ENCODE measurements at regions not wholly inside any gene's neighbourhood (a gene's known extent, or its start where the extent isn't known, plus 50 kb on each side); places are given as distances from the start of the nearest gene placed in this dataset.

DNA sequence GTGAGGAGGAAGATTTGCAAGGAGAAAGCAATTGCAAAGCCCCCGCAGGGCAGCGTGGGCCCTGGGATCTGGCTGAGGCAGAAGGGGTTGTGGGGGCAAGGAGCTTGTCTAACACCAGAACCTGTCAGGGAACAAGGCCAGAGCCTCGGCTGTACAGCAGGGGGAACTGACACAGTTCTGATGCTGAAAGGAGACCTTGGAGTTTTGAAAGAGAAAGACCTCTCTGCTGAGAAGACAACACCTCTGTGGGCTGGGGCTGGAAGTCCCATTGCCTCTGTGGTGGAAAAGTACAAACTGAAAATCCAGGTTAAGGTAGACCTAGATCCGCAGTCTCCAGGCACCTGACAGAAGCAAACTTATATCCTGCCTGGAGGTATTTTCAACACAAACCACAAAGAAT lies 86.9 kb upstream of the CST7 start:
- in situ Hi-C loops (cut with MboI; ENCODE audit: low sequenced_read_pairs): no loop called here

DNA sequence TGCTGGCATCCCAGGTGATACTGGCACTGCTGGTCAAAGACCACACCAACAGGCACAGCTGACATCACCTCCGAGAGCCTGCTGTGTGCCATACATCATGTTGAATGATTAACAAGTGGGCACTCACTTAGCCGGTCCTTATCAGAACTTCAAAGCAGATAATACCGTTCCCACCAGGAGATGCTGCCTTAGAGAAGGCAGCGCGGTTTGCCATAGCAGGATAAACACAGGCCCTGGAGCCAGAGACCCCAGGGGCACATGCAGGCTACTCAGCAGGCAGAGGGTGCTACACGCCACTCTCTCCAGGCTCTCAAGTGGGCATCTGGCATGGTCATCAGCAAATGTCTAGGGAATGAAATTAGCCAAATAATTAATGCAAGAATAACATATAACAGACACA lies 86.5 kb upstream of the CST7 start:
- in situ Hi-C loops (cut with MboI; ENCODE audit: low sequenced_read_pairs): no loop called here

DNA sequence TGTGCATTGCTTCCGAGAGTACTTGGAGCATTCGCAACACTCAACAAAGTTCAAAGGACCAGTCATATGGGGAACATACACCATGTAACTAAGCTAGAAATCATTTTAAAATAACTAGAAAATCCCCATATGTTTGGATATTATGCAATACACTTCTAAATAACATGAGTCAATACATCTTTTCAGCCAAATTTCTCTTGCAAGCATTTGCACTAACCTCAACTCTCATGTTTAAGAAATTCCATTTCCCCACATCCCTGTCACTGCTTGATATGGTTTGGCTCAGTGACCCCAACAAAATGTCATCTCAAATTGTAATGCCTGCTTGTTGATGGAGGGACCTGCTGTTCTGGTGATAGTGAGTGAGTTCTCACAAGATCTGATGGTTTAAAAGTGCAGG lies 85.7 kb upstream of the CST7 start:
- in situ Hi-C loops (cut with MboI; ENCODE audit: low sequenced_read_pairs): no loop called here

DNA sequence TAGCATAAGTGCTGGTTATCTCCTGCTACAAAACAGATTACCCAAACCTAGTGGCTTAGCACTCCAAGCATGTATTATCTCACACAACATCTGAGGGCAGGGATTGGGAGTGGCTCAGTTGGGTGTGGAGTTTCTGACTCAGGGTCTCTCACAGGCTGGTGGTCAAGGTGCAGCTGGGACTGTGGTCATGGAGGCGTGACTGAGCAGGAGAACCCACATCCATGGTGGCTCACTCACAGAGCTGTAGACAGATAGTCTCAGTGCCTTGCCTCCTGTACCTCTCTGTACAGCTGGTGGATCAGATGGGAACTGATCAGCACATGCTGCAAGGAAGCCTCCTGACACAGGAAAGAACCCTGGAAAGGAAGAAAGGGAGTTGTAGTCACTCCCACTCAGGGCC lies 83.1 kb upstream of the CST7 start:
- in situ Hi-C loops (cut with MboI; ENCODE audit: low sequenced_read_pairs): no loop called here

DNA sequence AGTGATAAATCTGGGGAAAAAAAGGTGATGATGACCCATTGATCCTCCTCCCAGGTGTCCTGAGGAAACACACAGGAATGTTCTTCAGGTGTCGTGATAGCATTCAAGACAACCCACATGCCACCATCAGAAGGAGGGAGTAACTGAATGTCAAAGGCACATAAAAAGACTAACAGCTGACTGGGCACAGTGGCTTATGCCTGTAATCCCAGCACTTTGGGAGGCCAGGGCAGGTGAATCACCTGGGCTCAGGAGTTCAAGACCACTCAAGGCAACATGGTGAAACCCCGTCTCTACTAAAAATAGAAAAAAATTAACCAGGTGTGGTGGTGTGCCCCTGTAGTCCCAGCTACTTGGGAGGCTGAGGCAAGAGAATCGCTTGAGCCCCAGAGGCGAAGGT lies 82.3 kb upstream of the CST7 start:
- in situ Hi-C loops (cut with MboI; ENCODE audit: low sequenced_read_pairs): no loop called here

DNA sequence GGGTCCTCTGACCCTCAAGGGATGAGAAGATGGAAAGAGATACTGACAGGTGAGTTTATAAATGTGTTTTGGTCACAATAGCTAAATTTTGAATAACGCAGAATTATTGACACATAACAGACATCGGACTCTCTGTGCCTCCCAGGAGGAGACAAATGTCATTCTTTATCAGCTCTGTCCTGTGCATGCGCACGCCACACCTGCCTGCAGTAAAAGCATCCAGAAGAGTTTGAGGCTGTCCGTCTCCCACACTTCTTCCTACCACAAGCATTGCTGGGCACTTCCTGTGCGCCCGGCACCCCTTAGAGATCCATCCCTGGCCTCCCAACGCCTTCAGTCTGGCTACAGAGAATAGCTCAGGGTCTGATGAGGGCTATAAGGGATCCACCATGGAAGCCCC lies 81.5 kb upstream of the CST7 start:
- in situ Hi-C loops (cut with MboI; ENCODE audit: low sequenced_read_pairs): no loop called here

DNA sequence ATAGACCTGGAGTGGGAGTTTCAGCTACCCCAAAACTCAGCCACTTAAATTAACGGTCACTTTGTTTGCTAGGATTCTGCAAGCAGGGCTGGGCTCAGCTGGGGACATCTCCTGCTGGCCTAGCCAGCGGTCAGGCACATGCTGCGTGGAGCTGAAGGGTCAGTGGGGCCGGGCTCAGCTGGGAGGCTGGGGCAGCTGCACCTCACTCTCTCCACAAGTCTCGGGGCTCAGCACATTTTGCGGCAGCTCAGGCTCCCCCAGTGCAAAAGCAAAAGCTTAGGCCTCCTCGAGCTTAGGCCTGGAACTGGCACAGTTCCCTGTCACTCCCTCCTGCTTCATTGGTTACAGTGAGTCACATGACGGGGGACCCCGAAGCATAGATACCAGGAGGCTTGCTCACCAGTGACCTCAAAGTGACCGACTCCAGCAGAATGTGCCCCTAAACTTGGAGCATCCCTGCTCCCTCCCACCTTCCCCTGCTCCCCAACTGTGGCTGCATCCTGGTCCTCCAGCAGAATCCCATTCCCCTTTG lies 80.6 kb upstream of the CST7 start:
- in situ Hi-C loops (cut with MboI; ENCODE audit: low sequenced_read_pairs): no loop called here

DNA sequence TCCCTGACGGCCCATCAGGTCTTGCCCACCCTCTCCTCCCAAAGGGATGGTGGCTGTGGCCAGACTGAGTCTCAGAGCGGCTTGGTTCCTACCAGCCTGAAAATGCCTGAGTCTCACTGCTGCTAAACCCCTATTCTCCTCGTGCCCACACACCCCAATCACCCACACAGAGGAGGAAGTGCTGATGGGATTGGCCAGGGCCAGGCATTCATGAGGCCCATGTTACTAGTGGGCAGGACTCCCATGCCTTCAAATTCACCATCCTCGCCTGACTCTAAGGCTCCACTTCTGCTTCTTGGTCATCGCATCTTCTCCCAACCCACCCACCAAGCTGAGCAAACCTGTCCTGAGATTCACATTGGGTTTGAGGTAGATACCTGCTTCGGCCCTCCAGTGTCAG lies 80.1 kb upstream of the CST7 start:
- in situ Hi-C loops (cut with MboI; ENCODE audit: low sequenced_read_pairs): no loop called here

DNA sequence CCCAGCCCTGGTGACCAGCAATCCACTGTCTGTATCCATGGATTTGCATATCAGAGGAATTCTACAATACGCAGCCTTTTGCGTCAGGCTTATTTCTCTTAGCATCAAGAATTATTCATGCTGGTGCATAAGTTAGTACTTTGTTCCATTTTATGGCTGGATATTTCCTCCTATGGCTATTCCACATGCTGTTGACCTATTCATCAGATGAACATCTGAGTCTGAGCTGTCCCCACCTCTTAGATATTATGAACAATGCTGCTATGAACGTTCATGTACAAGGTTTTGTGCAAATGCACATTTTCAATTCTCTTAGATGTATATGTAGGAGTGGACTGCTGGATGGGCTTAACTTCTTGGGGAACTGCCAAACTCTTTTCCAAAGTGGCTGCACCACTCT lies 79.0 kb upstream of the CST7 start:
- in situ Hi-C loops (cut with MboI; ENCODE audit: low sequenced_read_pairs): no loop called here

DNA sequence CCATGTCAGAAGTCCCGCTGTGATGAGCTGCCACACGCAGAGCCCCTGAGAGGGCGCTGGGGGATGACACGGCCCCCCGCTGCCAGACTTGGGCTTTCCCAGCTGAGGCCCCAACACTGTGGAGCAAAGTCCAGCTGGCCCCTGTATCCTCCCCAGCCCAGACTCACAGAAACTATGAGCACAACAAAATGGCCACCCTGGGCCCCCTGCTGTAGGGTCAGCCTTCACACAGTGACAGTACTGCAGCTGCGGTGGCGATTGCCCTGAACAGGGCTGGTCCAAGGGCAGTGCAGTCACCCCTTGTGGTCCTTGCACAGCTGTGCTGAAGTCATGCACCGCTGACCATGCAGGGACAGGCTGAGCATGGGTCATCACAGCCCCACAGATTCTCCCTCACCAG lies 78.2 kb upstream of the CST7 start:
- in situ Hi-C loops (cut with MboI; ENCODE audit: low sequenced_read_pairs): no loop called here

DNA sequence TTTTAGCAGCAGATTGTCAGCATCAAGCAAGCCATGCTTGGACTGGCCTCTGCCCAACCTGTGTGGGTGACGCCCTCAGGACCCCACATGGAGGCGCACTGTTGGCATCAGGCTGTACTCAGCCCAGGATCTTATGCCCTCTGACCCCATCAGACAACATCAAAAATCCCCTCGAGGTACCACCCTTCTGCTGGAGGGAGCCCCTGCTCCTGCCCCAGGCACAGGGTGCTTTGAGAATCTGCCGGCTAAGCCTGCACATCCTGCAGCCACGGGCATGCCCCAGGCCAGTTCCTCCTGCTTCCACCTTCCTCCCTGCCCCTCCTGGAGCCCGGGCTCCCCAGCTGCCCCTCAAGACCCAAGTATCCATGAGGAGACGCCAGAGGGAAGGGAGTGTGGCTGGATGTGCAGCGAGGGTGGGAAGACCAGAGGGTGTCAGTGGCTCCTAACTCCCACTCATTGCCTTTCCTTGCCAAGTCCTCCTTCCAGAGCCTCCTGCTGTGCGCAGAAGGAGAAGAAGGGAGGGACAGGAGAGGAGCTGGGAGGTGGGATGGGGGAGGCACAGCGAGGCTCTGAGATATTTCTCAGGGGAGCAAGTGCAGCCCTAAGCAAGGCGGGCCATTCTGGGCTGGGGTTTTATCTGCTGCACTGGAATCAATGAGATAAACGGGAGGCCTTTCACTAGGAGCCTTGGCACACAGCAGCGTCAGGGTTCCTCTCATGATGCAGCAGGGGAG lies 77.4 kb upstream of the CST7 start:
- in situ Hi-C loops (cut with MboI; ENCODE audit: low sequenced_read_pairs): no loop called here

DNA sequence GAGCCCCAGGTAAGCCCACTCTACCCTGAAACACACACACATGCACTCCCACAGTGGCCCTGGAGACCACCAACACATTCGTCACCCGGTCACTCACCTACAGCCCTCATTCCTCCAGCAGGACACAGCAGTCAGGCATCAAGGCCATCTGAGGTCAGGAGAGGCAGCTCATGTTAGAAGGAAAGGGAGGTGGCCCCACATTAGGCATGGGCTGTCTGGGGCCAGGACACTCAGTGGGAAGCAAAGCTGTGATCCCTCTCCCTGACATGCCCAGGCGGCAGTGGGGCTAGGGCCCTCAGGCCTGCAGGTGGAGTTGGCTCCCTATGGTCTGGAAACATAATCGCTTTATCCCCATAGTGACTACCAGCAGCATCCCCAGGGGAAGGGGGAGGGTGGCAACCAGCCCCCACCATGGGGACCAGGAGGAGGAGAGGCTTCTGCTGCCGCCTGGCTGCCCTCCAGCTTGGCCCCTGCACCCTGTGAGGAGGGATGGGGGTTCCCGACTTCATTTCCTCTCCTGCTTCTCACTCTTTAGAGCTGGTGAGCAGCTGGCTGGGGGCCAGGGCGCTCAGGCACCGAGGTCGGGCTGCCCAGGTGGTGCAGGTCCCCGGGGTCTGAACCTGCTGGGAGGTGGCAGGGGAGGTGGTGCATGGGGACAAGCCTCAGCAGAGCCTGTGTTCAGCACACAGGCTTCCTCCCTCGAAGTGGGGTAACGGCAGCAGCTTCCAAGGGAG lies 76.6 kb upstream of the CST7 start:
- in situ Hi-C loops (cut with MboI; ENCODE audit: low sequenced_read_pairs): no loop called here

DNA sequence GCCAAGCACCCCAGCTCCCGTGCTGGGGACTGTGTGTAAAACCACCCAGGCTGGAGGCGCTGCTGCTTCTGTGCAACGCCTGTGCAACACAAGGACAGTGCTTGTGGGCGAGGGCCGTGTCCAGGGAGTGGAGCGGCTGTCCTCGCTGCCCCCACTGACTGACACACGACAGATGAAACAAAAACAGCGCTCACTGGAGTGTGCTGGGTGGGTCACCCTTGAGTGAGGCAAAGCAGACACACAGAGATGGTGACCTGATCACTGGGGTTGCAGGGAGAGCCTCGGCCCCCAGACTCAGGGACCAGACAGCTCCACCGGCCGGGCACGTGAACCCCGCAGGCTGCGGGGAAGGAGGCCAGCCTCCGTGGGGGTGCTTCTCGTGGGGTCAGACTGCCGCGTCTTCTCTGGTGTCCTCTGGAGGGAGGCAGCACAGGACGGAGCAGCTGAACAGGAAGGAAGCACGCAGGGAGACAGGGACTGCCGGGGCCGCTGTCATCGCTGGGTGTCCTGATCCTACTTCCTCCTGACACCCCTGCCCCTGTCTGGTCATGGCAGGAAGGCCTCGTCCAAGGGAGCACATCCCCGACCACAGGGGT lies 75.9 kb upstream of the CST7 start:
- in situ Hi-C loops (cut with MboI; ENCODE audit: low sequenced_read_pairs): no loop called here

DNA sequence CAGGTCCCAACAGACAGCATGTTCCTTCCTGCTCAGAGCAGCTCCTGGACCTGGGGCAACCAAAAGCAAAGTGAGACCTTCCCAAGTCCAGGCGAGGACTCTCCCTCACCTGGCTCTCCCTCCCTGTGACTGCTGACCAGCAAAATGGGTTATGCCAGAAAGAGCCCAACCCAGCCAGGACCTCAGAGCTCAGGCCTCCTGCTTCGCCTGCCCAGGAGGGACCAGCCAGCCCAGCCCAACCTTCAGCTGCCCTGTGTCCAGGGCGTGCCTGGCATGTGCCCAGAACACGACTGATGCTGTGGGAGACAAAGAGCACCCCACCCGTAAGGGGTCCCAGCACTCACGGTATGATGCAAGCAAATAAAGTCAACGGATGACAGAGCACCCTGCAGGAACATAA lies 74.0 kb upstream of the CST7 start:
- in situ Hi-C loops (cut with MboI; ENCODE audit: low sequenced_read_pairs): no loop called here

DNA sequence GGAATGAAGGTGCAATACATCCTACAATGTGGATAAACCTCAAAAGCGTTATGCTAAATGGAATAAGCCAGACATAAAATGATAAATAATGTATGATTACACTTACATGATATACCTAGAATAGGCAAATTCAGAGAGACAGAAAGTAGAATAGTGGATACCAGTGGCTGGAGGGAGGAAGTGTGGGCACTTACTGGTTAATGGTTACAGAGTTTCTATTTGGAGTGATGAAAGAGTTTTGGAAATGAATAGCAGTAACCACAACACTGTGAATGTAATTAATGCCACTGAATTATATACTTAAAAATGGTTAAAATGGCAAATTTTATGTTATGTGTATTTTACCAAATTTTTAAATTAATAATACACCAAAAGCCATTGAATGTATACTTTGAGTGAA lies 71.4 kb upstream of the CST7 start:
- in situ Hi-C loops (cut with MboI; ENCODE audit: low sequenced_read_pairs): no loop called here

DNA sequence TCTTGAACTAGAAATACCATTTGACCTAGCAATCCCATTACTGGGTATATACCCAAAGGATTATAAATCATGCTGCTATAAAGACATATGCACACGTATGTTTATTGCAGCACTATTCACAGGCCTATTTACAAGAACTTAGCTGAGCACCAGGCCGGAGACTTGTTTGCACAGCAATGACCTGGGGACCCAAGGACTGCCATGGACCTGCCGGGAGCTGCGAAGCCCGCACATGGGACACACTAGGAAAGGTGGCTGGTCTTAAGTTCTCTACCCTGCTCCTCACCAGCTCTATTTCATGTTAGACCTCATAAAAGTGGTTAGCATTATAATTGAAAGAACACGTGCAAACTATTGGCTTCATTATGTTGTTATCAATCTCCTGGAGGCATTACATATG lies 70.4 kb upstream of the CST7 start:
- in situ Hi-C loops (cut with MboI; ENCODE audit: low sequenced_read_pairs): no loop called here

DNA sequence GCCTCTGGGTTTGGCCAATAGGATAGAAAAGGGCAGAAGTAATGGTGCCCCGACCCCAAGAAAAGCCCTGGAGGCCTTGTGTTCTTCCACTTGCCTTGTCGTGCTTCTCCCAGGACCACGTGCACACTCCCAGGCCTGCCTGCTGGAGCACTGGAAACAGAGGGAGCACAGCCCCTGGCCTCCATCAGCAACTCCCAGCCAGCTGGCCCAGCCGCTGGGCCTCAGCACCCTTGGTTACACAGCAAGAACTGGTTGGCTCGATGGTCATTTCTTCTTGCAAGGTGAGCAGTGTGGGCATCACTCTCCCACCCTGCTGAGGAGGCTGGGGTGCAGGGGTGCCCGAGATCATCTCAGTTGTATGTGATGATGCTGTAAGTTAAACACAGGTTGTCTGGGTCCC lies 69.2 kb upstream of the CST7 start:
- in situ Hi-C loops (cut with MboI; ENCODE audit: low sequenced_read_pairs): no loop called here

DNA sequence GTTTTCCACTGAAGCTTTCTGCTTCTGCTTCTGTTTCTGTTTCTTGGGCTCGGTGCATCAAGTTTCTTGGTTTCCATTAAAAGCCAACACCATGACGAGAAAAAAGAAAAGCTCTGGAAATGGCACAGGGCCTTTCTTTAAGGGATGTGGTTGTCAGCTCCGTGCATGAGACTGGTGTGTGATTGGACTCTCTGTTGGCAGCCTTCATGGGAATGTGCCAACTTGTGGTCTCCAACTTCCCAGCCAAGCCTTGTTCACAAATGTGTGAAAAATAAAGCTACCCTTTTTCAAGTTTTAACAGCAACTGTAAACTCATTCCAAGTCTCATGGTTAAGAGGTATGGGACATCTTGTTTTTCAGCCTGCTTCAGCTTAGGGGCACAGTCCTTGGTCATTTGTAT lies 68.7 kb upstream of the CST7 start:
- in situ Hi-C loops (cut with MboI; ENCODE audit: low sequenced_read_pairs): no loop called here

DNA sequence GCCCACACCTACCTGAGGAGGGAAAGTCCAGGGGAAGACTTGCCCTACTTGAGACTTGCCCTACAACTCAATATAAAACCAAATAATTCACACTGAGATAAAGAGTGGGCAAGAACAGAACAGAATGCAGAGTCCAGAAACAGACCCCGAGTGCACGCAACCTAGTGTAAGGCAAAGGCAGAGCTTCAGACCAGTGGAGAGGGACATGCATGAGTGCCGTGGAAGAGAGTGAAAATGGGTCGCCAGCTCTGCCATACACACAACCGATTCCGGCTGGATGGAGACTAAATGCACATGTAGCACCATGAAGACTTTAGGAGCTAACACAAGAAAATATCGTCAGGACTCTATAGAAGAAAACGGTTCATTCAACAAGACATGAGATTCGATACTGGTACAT lies 58.8 kb upstream of the CST7 start:
- in situ Hi-C loops (cut with MboI; ENCODE audit: low sequenced_read_pairs): no loop called here

DNA sequence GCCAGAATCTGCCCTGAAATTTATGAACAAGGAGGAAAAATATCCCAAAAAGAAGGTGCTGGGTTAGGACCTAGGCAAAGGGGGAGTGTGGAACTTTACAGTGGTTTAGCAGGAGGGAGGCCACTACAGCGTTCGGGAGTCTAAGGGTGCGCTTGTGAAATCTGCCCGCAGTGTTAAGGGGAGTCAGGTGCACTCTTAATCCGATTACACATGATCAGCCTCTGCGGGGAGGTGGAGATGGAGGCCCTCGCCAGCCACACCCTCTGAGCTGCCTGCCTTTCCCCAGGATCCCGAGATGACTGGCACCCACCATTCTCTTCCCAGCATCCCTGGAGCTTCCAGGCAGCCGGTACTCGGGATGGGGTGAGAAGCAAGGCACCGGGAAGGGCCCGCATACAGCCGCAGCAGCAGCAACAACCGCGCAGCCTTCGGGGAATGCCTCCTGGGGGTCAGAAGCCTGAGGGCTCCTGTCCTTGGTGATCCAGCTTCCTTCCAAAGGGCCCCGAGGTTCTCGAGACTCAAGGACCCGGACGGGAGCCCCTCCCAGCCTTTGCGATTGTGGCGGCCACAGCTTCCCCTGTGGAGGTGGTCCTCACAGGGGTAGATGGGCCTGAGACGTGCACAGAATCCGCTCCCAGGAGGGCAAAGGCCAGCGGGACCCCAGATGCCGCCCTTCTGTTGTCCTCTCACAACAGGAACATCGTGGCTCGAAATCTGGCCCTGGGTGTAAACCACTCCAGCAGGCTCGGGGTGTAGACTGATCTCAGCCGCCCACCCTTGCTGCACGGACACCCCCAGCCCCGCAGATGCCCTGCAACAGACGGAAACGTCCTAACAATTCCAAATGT lies 57.3 kb upstream of the CST7 start:
- in situ Hi-C loops (cut with MboI; ENCODE audit: low sequenced_read_pairs): no loop called here

DNA sequence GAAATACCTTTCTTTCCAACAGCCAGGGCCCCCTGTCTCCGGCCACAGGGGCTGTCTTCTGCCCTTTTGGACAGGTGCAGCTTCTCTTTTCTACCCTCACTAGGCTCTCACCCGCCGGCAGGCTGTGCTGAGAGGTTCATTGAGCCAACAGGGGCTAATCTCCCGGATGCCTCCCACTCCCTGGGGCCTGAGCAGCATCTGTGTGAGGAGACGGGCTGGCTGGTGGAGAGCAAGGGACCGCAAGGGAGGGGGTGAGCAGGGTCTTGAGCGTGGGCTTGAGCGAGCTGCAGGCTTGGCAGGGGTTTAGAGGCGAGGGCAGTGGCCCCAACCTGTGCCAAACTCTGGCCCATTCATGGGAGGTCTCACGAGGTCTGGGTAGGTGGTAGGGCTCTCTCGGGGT lies 56.5 kb upstream of the CST7 start:
- in situ Hi-C loops (cut with MboI; ENCODE audit: low sequenced_read_pairs): no loop called here
